ENCODE measurements at regions not wholly inside any gene's neighbourhood (a gene's known extent, or its start where the extent isn't known, plus 50 kb on each side); places are given as distances from the start of the nearest gene placed in this dataset.

DNA sequence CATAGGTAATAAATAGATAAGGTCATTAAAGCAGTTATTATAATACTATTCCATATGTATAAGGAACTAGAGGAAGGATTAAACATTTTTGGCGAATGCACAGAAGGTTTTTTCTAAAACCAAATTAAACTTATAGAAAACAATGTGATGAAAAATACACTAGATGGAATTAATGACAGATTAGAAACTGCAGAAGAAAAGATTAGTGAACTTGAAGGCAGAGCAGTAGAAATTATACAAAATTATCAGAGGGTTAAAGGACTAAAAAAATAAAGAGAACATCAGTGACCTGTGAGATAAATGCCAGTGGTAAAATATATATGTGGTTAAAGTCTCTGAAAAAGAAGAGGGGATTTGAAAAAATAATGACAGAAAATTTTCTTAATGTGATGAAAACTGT lies 74.0 kb downstream of the IGLL5 start:
- TF ChIP-seq EP300 (IDR thresholded peaks at IDR 0.05), result no peak
- TF ChIP-seq, protein P1, sequence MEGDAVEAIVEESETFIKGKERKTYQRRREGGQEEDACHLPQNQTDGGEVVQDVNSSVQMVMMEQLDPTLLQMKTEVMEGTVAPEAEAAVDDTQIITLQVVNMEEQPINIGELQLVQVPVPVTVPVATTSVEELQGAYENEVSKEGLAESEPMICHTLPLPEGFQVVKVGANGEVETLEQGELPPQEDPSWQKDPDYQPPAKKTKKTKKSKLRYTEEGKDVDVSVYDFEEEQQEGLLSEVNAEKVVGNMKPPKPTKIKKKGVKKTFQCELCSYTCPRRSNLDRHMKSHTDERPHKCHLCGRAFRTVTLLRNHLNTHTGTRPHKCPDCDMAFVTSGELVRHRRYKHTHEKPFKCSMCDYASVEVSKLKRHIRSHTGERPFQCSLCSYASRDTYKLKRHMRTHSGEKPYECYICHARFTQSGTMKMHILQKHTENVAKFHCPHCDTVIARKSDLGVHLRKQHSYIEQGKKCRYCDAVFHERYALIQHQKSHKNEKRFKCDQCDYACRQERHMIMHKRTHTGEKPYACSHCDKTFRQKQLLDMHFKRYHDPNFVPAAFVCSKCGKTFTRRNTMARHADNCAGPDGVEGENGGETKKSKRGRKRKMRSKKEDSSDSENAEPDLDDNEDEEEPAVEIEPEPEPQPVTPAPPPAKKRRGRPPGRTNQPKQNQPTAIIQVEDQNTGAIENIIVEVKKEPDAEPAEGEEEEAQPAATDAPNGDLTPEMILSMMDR (IDR thresholded peaks at IDR 0.05), result no peak

Measured in upper lobe of left lung (tissue), 4 donors.